ENCODE measurements at regions not wholly inside any gene's neighbourhood (a gene's known extent, or its start where the extent isn't known, plus 50 kb on each side); places are given as distances from the start of the nearest gene placed in this dataset.

DNA sequence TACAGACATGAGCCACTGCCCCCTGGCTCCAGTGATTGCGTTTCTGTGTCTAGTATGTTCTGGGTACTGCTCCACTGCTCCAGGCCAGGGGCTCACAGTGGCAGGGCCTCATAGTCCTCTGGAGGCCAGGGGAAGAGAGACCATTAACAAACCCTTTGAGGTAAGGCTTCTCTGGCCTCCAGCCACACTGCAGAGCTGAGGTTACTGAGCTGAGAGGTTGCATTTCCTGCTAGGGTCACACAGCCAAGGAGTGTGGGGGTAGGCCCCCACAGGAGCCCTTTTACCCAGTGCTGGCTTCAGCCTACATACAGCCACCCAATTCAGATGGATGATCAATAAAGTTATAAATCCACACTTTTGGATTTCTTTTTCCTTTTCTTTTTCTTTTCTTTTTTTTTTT is 50.4 kb upstream of the DLX4 start:
- DNase-seq (ENCODE audit: low spot score): no peak

All from A172 (cell line).